ENCODE measurements at regions not wholly inside any gene's neighbourhood (a gene's known extent, or its start where the extent isn't known, plus 50 kb on each side); places are given as distances from the start of the nearest gene placed in this dataset.
"Not testable (repeated sequence)": the region's sequence is repeated elsewhere in the genome, so short reads cannot be mapped to it uniquely, and the experiment has no call there.

- H3K27me3 ChIP-seq (ENCODE audit: control insufficient read depth in 3 of 3, insufficient read depth in 3 of 3, low read length in 2 of 3); ATAC-seq (ENCODE audit: insufficient read depth, low FRiP score): not testable (repeated sequence)
- WGBS, 2 donors = 88 to 97% methylated on average over 2 of the region's 2 CpGs
These were observed 2341.0 kb downstream of the EPHA3 start for GRCh38 chr3:91448379-91448778.

GRCh38 chr3:91466517-91466916, 2359.1 kb downstream of the EPHA3 start:
- not testable (repeated sequence) for ATAC-seq (ENCODE audit: insufficient read depth, low FRiP score); H3K4me1 ChIP-seq (ENCODE audit: control insufficient read depth in 5 of 5, insufficient read depth in 5 of 5, low read length in 5 of 5); H3K9me3 ChIP-seq (ENCODE audit: control insufficient read depth in 4 of 4, insufficient read depth in 3 of 4, low read length in 3 of 4); H3K9ac ChIP-seq (ENCODE audit: insufficient read depth in 1 of 2, low read length in 2 of 2); DNase-seq; H3K36me3 ChIP-seq (ENCODE audit: control insufficient read depth in 4 of 4, insufficient read depth in 4 of 4, low read length in 4 of 4); H3K27me3 ChIP-seq (ENCODE audit: control insufficient read depth in 3 of 3, insufficient read depth in 3 of 3, low read length in 2 of 3); H3K4me3 ChIP-seq; H3K27ac ChIP-seq (ENCODE audit: low read depth in 1 of 2, low read length in 1 of 2)
- 78 to 79% methylated on average over 1 of the region's 1 CpG for WGBS, 2 donors

More at GRCh38 chr3:91448379-91448778, 2341.0 kb downstream of the EPHA3 start:
- not testable (repeated sequence) for H3K9me3 ChIP-seq (ENCODE audit: control insufficient read depth in 4 of 4, insufficient read depth in 3 of 4, low read length in 3 of 4); H3K36me3 ChIP-seq (ENCODE audit: control insufficient read depth in 4 of 4, insufficient read depth in 4 of 4, low read length in 4 of 4); DNase-seq; H3K27ac ChIP-seq (ENCODE audit: low read depth in 1 of 2, low read length in 1 of 2); H3K4me3 ChIP-seq; H3K4me1 ChIP-seq (ENCODE audit: control insufficient read depth in 5 of 5, insufficient read depth in 5 of 5, low read length in 5 of 5); H3K9ac ChIP-seq (ENCODE audit: insufficient read depth in 1 of 2, low read length in 2 of 2)

DNA sequence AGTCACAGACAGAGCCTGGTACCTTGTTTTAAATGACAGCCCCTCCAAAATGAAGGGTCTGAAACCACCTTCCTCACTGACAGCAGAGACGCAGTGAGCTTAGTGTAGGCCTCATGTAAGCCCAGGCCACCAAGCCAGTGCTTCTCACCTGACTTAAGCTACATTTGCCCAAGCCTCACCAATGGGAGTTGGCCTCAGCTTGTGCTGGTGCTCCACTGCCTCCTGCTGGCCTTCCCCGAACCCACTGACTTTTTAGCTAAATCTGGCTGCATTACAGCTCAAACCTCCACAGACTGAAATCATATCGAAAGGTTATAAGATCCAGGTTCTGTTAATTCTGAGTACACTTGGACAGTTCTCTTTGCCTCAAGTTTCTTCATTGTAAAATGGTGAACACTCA, 2361.8 kb downstream of the EPHA3 start:
- WGBS, 2 donors = 76 to 83% methylated on average over 3 of the region's 3 CpGs
- not testable (repeated sequence) for H3K36me3 ChIP-seq (ENCODE audit: control insufficient read depth in 4 of 4, insufficient read depth in 4 of 4, low read length in 4 of 4); H3K4me1 ChIP-seq (ENCODE audit: control insufficient read depth in 5 of 5, insufficient read depth in 5 of 5, low read length in 5 of 5); H3K9ac ChIP-seq (ENCODE audit: insufficient read depth in 1 of 2, low read length in 2 of 2); H3K4me3 ChIP-seq; H3K27ac ChIP-seq (ENCODE audit: low read depth in 1 of 2, low read length in 1 of 2); DNase-seq; H3K27me3 ChIP-seq (ENCODE audit: control insufficient read depth in 3 of 3, insufficient read depth in 3 of 3, low read length in 2 of 3); ATAC-seq (ENCODE audit: insufficient read depth, low FRiP score); H3K9me3 ChIP-seq (ENCODE audit: control insufficient read depth in 4 of 4, insufficient read depth in 3 of 4, low read length in 3 of 4)

GRCh38 chr3:91485026-91485425, 2377.6 kb downstream of the EPHA3 start:
- not testable (repeated sequence) for H3K9ac ChIP-seq (ENCODE audit: insufficient read depth in 1 of 2, low read length in 2 of 2); H3K9me3 ChIP-seq (ENCODE audit: control insufficient read depth in 4 of 4, insufficient read depth in 3 of 4, low read length in 3 of 4); H3K27ac ChIP-seq (ENCODE audit: low read depth in 1 of 2, low read length in 1 of 2); H3K27me3 ChIP-seq (ENCODE audit: control insufficient read depth in 3 of 3, insufficient read depth in 3 of 3, low read length in 2 of 3); DNase-seq; ATAC-seq (ENCODE audit: insufficient read depth, low FRiP score); H3K4me1 ChIP-seq (ENCODE audit: control insufficient read depth in 5 of 5, insufficient read depth in 5 of 5, low read length in 5 of 5); H3K36me3 ChIP-seq (ENCODE audit: control insufficient read depth in 4 of 4, insufficient read depth in 4 of 4, low read length in 4 of 4); H3K4me3 ChIP-seq

- WGBS, 2 donors = 78 to 88% methylated on average over 2 of the region's 2 CpGs
- H3K9ac ChIP-seq (ENCODE audit: insufficient read depth in 1 of 2, low read length in 2 of 2); H3K9me3 ChIP-seq (ENCODE audit: control insufficient read depth in 4 of 4, insufficient read depth in 3 of 4, low read length in 3 of 4): not testable (repeated sequence)
These were observed 2378.5 kb downstream of the EPHA3 start for GRCh38 chr3:91485891-91486290.

GRCh38 chr3:91497712-91498111, 2390.3 kb downstream of the EPHA3 start:
- H3K9ac ChIP-seq (ENCODE audit: insufficient read depth in 1 of 2, low read length in 2 of 2); H3K27me3 ChIP-seq (ENCODE audit: control insufficient read depth in 3 of 3, insufficient read depth in 3 of 3, low read length in 2 of 3); H3K9me3 ChIP-seq (ENCODE audit: control insufficient read depth in 4 of 4, insufficient read depth in 3 of 4, low read length in 3 of 4); H3K27ac ChIP-seq (ENCODE audit: low read depth in 1 of 2, low read length in 1 of 2); ATAC-seq (ENCODE audit: insufficient read depth, low FRiP score); H3K36me3 ChIP-seq (ENCODE audit: control insufficient read depth in 4 of 4, insufficient read depth in 4 of 4, low read length in 4 of 4); H3K4me1 ChIP-seq (ENCODE audit: control insufficient read depth in 5 of 5, insufficient read depth in 5 of 5, low read length in 5 of 5); H3K4me3 ChIP-seq; DNase-seq: not testable (repeated sequence)
- WGBS, 2 donors = 63 to 78% methylated on average over 2 of the region's 2 CpGs

More at GRCh38 chr3:91485891-91486290, 2378.5 kb downstream of the EPHA3 start:
- H3K36me3 ChIP-seq (ENCODE audit: control insufficient read depth in 4 of 4, insufficient read depth in 4 of 4, low read length in 4 of 4); H3K27me3 ChIP-seq (ENCODE audit: control insufficient read depth in 3 of 3, insufficient read depth in 3 of 3, low read length in 2 of 3); H3K4me1 ChIP-seq (ENCODE audit: control insufficient read depth in 5 of 5, insufficient read depth in 5 of 5, low read length in 5 of 5); H3K4me3 ChIP-seq; DNase-seq; H3K27ac ChIP-seq (ENCODE audit: low read depth in 1 of 2, low read length in 1 of 2); ATAC-seq (ENCODE audit: insufficient read depth, low FRiP score): not testable (repeated sequence)

- not testable (repeated sequence) for H3K36me3 ChIP-seq (ENCODE audit: control insufficient read depth in 4 of 4, insufficient read depth in 4 of 4, low read length in 4 of 4); H3K27me3 ChIP-seq (ENCODE audit: control insufficient read depth in 3 of 3, insufficient read depth in 3 of 3, low read length in 2 of 3); H3K9me3 ChIP-seq (ENCODE audit: control insufficient read depth in 4 of 4, insufficient read depth in 3 of 4, low read length in 3 of 4); ATAC-seq (ENCODE audit: insufficient read depth, low FRiP score); H3K4me3 ChIP-seq; H3K9ac ChIP-seq (ENCODE audit: insufficient read depth in 1 of 2, low read length in 2 of 2); H3K4me1 ChIP-seq (ENCODE audit: control insufficient read depth in 5 of 5, insufficient read depth in 5 of 5, low read length in 5 of 5); DNase-seq; H3K27ac ChIP-seq (ENCODE audit: low read depth in 1 of 2, low read length in 1 of 2)
- WGBS, 2 donors = 29 to 43% methylated on average over 1 of the region's 1 CpG
These were observed 2392.4 kb downstream of the EPHA3 start for GRCh38 chr3:91499850-91500249.

DNA sequence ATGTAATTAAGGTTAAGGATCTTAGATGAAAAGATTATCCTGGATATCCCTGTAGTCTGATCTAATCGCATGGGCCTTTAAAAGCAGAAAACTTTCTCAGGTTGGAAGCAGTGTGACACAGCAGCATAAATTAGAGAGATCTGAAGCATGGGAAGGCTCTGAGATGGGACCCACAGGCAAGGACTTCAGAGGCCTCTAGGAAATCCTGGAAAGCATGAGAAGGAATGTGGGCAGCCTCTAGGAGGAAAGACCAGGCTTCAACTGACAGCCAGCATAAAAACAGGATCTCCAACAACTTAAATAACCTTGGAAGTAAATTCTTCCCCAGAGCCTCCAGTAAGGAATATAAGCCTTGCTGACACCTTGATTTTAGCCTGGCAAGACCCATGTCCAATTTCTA, 2397.5 kb downstream of the EPHA3 start:
- not testable (repeated sequence) for H3K4me3 ChIP-seq; DNase-seq; H3K9ac ChIP-seq (ENCODE audit: insufficient read depth in 1 of 2, low read length in 2 of 2); ATAC-seq (ENCODE audit: insufficient read depth, low FRiP score); H3K4me1 ChIP-seq (ENCODE audit: control insufficient read depth in 5 of 5, insufficient read depth in 5 of 5, low read length in 5 of 5); H3K36me3 ChIP-seq (ENCODE audit: control insufficient read depth in 4 of 4, insufficient read depth in 4 of 4, low read length in 4 of 4); H3K27me3 ChIP-seq (ENCODE audit: control insufficient read depth in 3 of 3, insufficient read depth in 3 of 3, low read length in 2 of 3); H3K27ac ChIP-seq (ENCODE audit: low read depth in 1 of 2, low read length in 1 of 2); H3K9me3 ChIP-seq (ENCODE audit: control insufficient read depth in 4 of 4, insufficient read depth in 3 of 4, low read length in 3 of 4)
- WGBS, 2 donors = 89 to 93% methylated on average over 1 of the region's 1 CpG
